GM20431 (cell line): ENCODE measurements at regions not wholly inside any gene's neighbourhood (a gene's known extent, or its start where the extent isn't known, plus 50 kb on each side); places are given as distances from the start of the nearest gene placed in this dataset.
"Not testable (repeated sequence)": the region's sequence is repeated elsewhere in the genome, so short reads cannot be mapped to it uniquely, and the experiment has no call there.

Experiments
- in situ Hi-C: fragments of 300-500 bp; cut with MseI, MboI; formaldehyde crosslinking; loops from one replicate; pipeline ENCODE4 v1.15.0; 2020; ENCODE audit warnings: low sequenced_read_pairs; ENCODE audit not compliant: unreplicated experiment

DNA sequence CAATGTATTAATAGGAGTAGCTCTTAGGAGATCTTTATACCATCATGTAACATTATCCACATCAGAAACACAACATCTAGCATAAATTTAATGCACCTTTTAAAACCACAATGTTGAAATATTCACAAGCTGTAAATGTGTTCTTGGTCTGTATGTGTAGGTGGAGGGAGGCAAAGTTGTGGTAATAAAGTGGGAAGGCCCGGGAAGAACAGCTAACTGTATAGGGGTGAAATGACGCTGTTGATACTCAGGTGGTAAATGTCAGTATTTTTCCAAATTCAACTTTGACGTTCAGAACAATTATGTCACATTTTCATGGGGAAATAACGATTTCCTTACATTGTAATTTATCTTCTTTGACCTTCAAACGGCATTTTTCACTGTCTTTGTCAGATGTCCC lies 146.0 kb upstream of the STMND1 start:
- in situ Hi-C loops, result loop anchor here (25.0 kb wide), 1 partner anchor 619 kb away; no protein-coding TSS in a partner anchor

GRCh38 chr6:16953905-16954304 lies 147.9 kb upstream of the STMND1 start:
- in situ Hi-C loops, result loop anchor here (25.0 kb wide), 1 partner anchor 617 kb away; no protein-coding TSS in a partner anchor

- in situ Hi-C loops, result loop anchor here (25.0 kb wide), 1 partner anchor 616 kb away; no protein-coding TSS in a partner anchor
Measured at GRCh38 chr6:16953446-16953845, 148.4 kb upstream of the STMND1 start.

GRCh38 chr6:16950825-16951495 lies 150.9 kb upstream of the STMND1 start:
- in situ Hi-C loops, result loop anchor here (25.0 kb wide), 1 partner anchor 614 kb away; no protein-coding TSS in a partner anchor

DNA sequence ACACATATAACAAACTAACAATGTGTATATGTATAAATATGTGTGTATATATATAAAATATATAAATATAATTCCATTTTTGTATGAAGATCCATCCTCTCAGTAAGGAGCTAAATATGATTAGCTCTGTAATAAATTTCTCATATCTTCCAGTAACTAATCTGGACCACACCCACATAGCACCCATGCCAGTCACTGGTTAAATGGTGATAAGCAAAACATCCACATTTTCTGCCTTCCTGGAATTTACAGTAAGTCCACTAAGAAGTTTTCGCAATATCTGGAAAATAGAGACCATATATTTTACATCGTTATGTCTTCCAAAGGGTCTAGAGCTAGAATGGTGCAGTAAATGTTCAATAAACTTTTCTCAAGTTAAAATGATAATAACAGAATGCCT lies 151.5 kb upstream of the STMND1 start:
- in situ Hi-C loops, result loop anchor here (25.0 kb wide), 1 partner anchor 613 kb away; no protein-coding TSS in a partner anchor

DNA sequence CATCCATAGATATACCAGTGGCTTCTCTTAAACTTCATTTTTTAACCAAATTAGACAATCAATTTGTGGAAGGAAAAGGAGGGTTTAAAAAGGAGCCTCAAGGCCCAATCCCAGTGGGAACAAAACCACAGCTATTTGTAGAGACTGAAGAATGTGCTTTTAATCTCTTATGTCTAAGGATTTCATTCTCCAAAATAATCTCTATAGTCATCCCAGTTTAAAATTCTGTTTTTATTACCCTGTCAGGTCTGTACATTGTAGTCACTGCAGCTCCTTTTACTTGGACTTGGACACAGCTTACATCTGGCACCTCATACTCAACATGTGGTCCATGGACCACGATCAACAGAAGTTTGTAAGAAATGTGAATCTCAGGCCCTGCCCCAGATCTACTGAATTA lies 152.1 kb upstream of the STMND1 start:
- in situ Hi-C loops, result loop anchor here (25.0 kb wide), 1 partner anchor 612 kb away; no protein-coding TSS in a partner anchor

DNA sequence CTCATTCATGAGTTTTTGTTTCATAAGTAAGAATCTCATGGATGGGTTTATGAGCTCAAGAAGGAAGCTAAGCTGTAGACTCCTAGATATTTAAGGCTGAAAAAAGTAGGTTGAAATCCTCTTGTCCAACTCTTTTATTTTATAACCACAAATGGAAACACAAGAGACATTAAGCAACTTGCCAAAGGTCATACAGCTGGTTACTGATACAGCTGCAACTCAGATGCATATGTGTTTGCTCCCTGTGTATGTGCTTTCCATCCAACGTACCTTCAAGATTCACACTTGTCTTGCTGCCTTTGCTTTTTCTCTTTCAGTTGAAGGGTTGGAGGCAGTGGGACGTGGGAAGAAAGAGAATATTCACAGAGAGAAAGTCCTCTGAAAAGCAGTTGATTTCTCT lies 153.5 kb upstream of the STMND1 start:
- in situ Hi-C loops, result no loop called here

- in situ Hi-C loops, result no loop called here
Measured at GRCh38 chr6:16947375-16948015, 154.4 kb upstream of the STMND1 start.

DNA sequence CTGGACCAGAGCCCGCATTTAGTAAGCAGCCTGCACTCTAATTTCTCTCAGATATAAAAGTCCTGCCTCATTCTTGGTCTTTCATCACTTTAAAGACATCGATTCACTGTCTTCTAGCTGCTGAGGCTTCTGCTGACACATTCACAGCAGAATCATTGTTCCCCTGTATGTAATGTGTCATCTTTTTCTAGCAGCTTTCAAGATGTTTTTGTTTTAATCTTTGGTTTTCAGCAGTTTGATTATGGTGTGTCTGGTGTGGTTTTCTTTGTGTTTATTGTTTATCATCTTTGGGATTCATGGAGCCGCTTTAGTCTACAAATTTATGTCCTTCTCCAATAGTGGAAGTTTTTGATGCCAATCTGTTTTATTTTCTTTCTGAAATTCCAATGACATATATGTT lies 157.3 kb upstream of the STMND1 start:
- in situ Hi-C loops, result no loop called here

DNA sequence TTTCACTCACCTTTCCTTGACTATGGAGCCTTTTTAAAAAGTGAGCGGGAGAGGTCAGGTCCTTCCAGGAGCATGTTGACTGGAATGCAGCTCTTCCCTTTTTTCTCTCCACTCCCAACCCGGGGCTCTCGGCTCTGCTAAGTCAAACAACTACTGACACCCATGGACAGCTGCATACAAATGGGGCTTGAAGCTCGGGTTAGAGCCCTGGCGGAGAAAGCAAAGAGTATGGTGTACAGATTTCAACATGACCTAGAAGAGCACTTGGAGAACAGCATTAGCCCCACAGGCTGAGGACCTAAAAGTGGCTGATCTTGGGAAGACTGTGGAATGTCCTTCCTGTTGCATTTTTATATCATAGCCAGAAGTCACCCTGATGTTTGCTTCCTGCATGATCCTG lies 162.0 kb upstream of the STMND1 start:
- in situ Hi-C loops, result no loop called here

- in situ Hi-C loops, result no loop called here
Measured at GRCh38 chr6:16939351-16939750, 162.5 kb upstream of the STMND1 start.

DNA sequence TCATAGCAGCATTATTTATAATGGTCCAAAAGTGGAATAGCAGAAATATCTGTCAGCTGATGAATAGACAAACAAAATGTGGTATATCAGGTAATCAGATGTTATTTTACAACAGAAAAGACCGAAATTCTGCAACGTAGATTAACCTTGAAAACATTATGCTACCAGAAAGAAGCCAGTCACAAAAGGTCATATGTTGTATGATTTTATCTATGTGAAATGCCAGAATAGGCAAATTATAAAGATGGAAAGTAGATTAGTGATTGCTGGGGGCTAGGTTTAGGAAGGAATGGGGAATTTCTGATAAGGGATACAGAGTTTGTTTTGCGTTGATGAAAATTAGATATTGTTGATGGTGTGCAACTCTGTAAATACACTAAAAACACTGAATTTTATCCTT lies 165.0 kb upstream of the STMND1 start:
- in situ Hi-C loops, result no loop called here

- in situ Hi-C loops, result no loop called here
Measured at GRCh38 chr6:16933961-16934360, 167.9 kb upstream of the STMND1 start.

DNA sequence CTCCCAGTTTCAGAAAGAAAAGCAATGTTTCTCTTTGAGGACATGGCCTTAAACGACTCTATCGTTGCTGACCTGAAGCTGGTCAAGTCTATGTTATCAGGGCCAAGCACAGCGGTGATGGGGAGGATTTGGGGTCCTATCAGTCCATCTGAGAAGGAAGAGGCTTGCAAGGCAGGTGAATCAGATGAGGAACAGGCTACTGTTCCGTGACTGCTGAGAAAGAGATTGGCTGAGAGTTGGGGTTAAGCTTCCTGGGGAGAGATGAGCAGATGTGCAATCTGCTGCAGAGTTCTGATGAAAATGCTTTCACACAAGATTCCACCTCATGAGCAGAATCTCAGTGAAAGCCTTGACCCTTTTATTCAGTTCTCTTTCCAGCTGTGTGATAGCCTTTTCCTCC lies 168.3 kb upstream of the STMND1 start:
- in situ Hi-C loops, result no loop called here

- in situ Hi-C loops, result no loop called here
Measured at GRCh38 chr6:16932920-16933319, 168.9 kb upstream of the STMND1 start.

DNA sequence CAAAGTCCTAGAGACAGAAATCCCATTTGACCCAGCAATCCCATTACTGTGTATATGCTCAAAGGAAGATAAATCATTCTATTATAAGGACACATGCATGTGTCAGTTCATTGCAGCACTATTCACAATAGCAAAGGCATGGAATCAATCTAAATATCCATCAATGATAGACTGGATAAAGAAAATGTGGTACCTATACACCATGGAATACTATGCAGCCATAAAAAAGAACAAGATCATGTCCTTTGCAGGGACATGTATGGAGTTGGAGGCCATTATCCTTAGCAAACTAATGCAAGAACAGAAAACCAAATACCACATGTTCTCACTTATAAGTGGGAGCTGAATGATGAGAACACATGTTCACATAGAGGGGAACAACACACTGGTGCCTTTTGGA lies 169.8 kb upstream of the ATXN1 start:
- in situ Hi-C loops, result not testable (repeated sequence)

GRCh38 chr6:16930432-16930831 lies 169.2 kb upstream of the ATXN1 start:
- in situ Hi-C loops, result no loop called here

DNA sequence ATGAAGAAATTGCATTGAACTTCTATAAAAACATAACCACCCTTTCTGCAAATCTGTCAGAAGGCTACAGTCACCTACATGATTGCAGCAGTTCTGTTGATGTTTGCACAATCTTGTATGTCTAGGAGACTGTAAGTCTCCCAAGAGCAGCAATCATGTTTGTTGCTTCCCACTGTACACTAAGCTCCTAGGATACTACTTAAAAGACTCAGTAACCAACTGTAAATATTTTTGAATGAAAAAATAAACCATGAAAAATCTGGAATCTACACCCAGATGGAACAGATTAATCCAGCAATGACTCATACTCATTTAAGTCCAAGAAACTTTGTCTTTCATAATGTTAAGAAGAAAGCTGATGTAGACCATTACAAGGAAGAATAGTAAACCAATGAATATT lies 168.5 kb upstream of the ATXN1 start:
- in situ Hi-C loops, result no loop called here

DNA sequence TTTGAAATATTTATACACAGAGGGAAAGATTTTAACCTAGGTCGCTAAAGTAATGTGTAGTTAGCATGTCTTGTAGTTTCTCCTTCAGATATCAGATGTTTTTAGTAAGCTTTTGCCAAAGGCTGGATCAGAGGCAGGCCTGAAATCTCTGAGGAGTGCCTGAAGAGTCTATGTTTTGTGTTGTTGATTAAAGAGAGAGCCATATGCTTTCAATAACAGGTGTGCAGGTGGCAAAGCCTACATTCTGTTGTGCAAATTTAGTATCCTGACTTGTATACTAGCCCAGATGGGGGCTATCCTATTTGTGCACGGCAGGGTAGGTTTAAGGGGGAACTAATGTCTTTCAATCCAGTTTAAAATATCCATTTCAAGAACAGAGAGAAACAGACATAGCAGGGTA lies 167.1 kb upstream of the ATXN1 start:
- in situ Hi-C loops, result no loop called here

- in situ Hi-C loops, result no loop called here
Measured at GRCh38 chr6:16927205-16927604, 165.9 kb upstream of the ATXN1 start.

GRCh38 chr6:16925461-16925860 lies 164.2 kb upstream of the ATXN1 start:
- in situ Hi-C loops, result no loop called here

DNA sequence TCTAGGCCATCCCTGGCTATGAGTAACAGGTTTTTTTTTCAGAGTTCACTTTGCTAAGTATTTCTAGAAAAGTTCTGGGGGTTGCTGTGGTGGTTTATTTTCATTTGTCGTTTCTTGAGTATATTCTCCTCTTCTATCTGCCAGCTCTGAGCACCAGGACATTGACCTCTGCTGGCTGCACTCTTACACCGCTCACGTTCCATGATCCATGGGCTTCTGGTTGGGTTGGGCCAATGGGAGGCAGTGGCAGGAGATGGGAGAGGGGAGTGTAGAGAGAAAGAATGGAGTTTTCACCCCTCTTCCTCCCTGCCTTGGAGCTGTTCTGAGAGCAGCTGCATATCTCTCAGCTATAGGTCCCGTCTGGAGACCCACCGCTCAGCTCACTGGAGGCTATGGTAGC lies 161.0 kb upstream of the ATXN1 start:
- in situ Hi-C loops, result no loop called here
